ENCODE measurements at regions not wholly inside any gene's neighbourhood (a gene's known extent, or its start where the extent isn't known, plus 50 kb on each side); places are given as distances from the start of the nearest gene placed in this dataset.

- TF ChIP-seq MXI1 (conservative IDR thresholded peaks at IDR 0.05; ENCODE audit: poor library complexity, severe bottlenecking), result no peak
- no peak for TF ChIP-seq CTCF (IDR thresholded peaks at IDR 0.05; ENCODE audit: poor library complexity, severe bottlenecking)
Measured at GRCh38 chr12:24078318-24078765, 128.9 kb upstream of the SOX5 start.
